ENCODE measurements at regions not wholly inside any gene's neighbourhood (a gene's known extent, or its start where the extent isn't known, plus 50 kb on each side); places are given as distances from the start of the nearest gene placed in this dataset.

DNA sequence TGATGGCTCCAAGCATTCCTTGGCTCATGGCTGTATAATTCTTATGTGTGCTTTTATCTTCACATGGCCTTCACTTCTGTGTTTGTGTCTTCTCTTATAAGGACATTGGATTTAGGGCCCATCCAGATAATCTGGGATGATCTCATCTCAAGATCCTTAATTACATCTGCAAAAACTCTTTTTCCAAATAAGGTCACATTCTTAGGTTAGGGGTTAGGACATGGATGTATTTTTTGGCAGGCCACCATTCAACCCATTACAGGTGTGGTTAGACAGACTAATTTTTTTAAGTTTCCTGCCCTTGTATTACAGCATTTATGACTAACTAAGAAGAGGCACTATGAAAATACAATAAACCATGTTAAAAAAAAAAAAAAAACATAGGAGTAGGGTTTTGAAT lies 254.0 kb downstream of the TPBG start:
- no peak for TF ChIP-seq CTCF (conservative IDR thresholded peaks at IDR 0.05 in 1 of 2, IDR thresholded peaks at IDR 0.05 in 1 of 2; ENCODE audit: low read depth in 1 of 2, low read length in 2 of 2)
- TF ChIP-seq EZH2 (IDR thresholded peaks at IDR 0.05; ENCODE audit: low read length, missing control alignments), result no peak

Data from fibroblast of lung (primary cell).